NT2/D1 (cell line): ENCODE measurements at regions not wholly inside any gene's neighbourhood (a gene's known extent, or its start where the extent isn't known, plus 50 kb on each side); places are given as distances from the start of the nearest gene placed in this dataset.

Experiments
- YY1 ChIP-seq: IDR thresholded peaks from 2 replicates; pipeline ENCODE4 v1.6.1; 2011; ENCODE audit not compliant: insufficient read length, insufficient read depth
- ZNF274 ChIP-seq: IDR thresholded peaks from 2 replicates; pipeline ENCODE4 v1.6.1; 2011; ENCODE audit warnings: mild to moderate bottlenecking, low read depth, low read length

GRCh38 chr6:27662769-27663168, 189.9 kb upstream of the ZNF184 start:
- no peak for TF ChIP-seq YY1
- TF ChIP-seq ZNF274 = no peak
